B cell (primary cell): ENCODE measurements at regions not wholly inside any gene's neighbourhood (a gene's known extent, or its start where the extent isn't known, plus 50 kb on each side); places are given as distances from the start of the nearest gene placed in this dataset.

Experiments
- CTCF ChIP-seq: fragments of 200-600 bp; IDR thresholded peaks from one replicate; pipeline ENCODE4 v1.8.0; 2022; ENCODE audit warnings: antibody characterized with exemption, mild to moderate bottlenecking
- EZH2 ChIP-seq: IDR thresholded peaks from 2 replicates; pipeline ENCODE4 v1.6.1; 2012; ENCODE audit warnings: borderline replicate concordance, low read depth, mild to moderate bottlenecking, moderate library complexity, low read length; ENCODE audit not compliant: insufficient read depth, poor library complexity, severe bottlenecking

DNA sequence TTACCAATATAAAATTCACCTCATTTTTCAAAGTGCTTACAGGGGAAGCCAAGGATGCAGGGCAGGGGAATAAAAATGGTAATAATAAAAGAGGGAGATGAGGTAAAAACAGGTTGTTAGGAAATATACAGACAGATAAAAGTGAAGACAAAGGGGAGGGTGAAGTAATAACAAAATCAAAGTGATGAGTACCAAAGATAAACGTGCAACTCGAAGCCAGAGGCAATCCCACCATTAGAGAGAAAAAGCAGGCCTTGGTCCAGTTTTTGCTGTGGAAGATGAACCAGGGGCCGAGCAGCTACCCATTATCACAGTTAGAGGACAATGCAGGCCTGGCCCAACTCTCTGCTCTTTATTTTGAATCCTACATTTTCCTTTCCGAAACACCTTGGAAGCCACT lies 99.6 kb upstream of the UPP2 start:
- TF ChIP-seq CTCF (no peak), EZH2 (no peak)
